ENCODE measurements at regions not wholly inside any gene's neighbourhood (a gene's known extent, or its start where the extent isn't known, plus 50 kb on each side); places are given as distances from the start of the nearest gene placed in this dataset.
"Not testable (repeated sequence)": the region's sequence is repeated elsewhere in the genome, so short reads cannot be mapped to it uniquely, and the experiment has no call there.

GRCh38 chr6:126913651-126914050, 204.8 kb upstream of the RSPO3 start:
- no peak for DNase-seq

GRCh38 chr6:126914172-126914571, 204.3 kb upstream of the RSPO3 start:
- no peak for DNase-seq

DNA sequence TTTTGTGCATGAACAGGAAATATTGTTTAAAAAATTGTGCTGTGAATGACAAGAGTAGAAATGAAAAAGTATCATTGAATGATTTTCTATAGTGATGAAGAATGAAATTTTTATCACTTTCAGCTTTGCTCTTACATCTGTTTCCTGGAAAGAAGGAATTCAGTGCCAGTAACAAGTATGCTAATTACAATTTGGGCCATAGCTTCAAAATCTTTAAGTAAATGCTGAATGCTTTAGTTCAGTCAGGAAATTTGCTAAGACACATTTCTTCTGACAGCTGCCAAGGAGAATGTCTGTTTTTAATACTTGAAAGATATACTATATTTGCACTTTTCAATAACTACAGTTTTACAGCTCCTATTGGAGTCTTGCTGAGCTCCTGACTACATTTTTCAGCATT, 203.7 kb upstream of the RSPO3 start:
- no peak for DNase-seq

DNA sequence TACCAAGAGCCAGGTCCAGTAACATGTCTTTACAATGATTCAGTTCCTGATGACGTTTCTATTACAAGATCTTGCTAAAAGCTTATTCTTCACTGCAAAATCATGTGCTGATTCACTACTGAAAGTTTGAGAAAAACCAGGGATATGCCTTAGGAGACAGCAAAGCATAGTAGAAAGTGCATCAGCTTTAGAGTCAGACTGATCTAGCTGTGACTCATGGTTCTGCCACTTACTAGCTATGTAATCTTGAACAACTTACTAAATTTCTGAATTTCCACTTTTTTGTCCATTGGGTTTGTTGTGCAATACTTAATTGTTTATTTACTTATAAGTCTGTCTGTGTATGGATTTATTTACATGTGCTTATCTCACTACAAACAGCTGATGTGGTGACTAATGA, 198.5 kb upstream of the RSPO3 start:
- DNase-seq = no peak

DNA sequence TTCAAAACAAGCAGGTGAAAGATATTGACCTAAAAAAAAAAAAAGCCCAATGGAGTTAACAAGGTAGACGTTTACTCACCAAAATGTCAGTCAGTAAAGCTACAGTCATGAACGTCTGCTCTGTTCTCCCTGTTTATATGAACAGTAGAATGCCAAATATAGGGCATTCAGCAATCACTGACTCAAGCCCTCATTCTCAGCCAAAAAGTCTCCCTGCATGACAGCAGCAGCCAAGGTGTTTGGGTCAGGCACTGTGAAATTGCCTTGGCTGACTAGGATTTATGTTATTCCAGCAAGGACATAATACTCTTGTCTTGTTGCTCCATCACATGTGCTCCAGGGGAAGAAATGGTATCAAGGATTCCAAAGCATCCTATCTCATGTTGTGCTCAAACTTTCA, 194.7 kb upstream of the RSPO3 start:
- DNase-seq = no peak

- DNase-seq = peak; percentile 2
These were observed 191.5 kb upstream of the RSPO3 start for GRCh38 chr6:126926926-126927325.

DNA sequence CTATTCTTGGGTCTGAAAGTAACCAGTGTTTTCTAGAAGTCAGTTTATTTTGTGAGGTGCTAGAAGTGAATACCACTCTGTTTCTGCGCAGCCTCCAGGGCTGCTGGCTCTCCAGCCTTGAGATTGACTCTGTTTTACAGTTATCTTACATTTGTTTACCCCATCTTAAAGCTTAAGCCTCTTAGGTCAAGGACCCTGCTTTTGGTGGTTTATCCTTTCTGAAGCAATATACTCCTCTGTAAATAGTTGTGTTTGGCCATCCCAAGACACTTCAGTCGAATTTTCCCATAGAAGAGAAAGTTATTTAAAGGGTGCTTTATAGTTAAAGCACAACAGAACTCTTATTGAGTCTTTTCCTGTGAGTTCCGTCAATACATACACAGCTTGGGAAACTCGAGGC, 190.6 kb upstream of the RSPO3 start:
- no peak for DNase-seq

GRCh38 chr6:126937426-126937825, 181.0 kb upstream of the RSPO3 start:
- no peak for DNase-seq

GRCh38 chr6:126939784-126940183, 178.7 kb upstream of the RSPO3 start:
- DNase-seq = no peak

DNA sequence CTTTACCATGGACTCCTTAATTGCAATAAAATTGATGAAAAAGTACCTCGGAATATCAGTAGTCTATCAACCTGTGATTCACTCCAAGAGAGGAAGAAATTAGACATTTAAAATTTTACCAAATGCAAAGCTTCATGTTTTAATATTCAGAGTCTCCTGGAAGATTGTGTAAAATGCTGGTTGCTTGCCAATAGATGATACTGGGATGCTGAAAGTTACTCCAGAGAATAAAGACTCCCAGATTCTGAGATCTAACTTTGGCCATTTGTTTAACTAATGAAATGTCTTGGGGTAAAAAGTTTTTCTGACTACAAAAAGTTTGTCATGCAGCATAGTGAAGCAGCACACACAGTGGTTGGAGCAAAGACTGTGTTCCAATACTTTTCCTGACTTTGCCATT, 176.7 kb upstream of the RSPO3 start:
- DNase-seq = no peak

- DNase-seq = no peak
These were observed 174.0 kb upstream of the RSPO3 start for GRCh38 chr6:126944512-126944911.

DNA sequence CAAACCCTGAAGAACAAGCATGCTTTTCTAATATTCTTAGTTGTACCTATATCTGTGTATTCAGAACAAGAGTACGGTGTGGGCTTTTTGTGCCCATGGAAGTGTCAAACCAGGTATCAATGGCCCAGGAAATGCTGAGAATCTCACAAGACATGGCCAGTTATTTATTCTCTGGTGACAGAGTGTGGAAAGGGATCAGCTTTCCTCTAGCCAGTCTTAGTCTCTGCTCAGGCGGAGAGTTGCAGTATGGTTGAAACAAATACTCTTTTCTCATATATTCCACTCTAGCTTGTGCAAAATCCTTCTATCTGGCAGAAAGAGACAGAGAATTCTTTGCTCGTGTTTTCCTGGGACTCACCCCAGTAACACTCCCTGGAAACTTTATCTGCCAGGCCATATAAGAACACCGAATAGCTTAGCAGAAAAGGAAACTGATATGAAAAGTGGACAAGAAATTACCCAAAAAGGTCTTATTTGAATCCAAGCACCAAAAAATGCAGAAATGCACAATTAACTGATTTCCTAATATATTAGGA, 173.3 kb upstream of the RSPO3 start:
- DNase-seq = no peak

- DNase-seq = no peak
These were observed 172.6 kb upstream of the RSPO3 start for GRCh38 chr6:126945812-126946360.

GRCh38 chr6:126947070-126947469, 171.4 kb upstream of the RSPO3 start:
- DNase-seq = no peak

GRCh38 chr6:126949786-126950185, 168.7 kb upstream of the RSPO3 start:
- no peak for DNase-seq

- no peak for DNase-seq
These were observed 162.8 kb upstream of the RSPO3 start for GRCh38 chr6:126955621-126956020.

DNA sequence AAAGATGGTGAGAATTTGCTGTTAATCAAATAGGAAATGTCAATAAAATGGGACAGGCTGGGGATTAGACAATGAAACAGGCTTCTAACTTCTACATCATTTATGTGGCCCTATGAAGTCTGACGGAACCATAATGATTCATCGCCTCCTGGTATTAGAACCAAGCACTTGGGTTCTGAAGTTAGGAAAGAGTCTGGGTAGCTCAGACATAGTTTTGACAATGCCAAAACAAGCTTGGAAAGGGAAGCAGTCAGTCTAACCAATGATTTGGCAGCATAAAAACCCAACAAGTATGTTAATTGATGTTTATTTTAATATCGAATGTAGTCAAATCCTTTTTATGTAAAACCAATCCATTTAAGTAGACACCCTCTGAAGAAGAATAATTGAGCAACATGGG, 160.8 kb upstream of the RSPO3 start:
- no peak for DNase-seq

- DNase-seq = no peak
These were observed 158.7 kb upstream of the RSPO3 start for GRCh38 chr6:126959765-126960164.

- no peak for DNase-seq
These were observed 155.2 kb upstream of the RSPO3 start for GRCh38 chr6:126963077-126963809.

GRCh38 chr6:126967296-126968005, 151.0 kb upstream of the RSPO3 start:
- DNase-seq = no peak

DNA sequence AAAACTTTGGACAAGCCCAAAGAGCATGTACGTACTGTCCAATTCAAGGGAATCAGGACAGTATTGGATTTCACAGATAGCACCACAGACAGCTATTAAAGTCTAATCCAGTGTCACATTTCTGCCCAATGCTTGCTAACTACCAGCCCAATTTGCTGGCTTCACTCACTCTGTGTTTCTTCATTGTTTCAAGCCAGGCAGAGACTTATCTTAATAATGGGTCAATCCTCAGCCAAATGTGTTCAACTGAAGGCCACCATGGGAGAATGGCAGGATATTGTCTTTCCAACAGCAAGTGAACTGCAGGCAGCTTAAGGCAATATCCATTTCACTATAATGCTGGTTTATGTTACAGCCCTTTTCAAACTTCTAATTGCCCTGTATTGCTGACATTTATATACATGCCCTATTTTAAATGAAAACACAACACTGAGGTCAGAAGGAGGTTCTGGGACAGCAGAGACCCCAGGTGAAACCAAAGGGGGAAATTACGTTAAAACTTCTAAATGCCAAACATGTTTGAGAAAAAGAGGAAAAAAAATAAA, 142.1 kb upstream of the RSPO3 start:
- DNase-seq = no peak

- DNase-seq = no peak
These were observed 134.7 kb upstream of the RSPO3 start for GRCh38 chr6:126983779-126984178.

DNA sequence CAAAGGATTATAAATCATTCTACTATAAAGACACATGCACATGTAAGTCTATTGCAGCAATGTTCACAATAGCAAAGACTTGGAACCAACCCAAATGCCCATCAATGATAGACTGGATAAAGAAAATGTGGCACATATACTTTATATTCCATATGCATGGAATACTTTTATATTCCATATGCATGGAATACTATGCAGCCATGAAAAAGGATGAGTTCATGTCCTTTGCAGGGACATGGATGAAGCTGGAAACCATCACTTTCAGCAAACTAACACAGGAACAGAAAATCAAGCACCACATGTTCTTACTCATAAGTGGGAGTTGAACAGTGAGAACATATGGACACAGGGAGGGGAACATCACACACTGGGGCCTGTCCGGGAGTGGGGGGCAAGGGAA, 130.3 kb upstream of the RSPO3 start:
- DNase-seq = not testable (repeated sequence)
